Chondrocyte (in vitro differentiated cells): ENCODE measurements at regions not wholly inside any gene's neighbourhood (a gene's known extent, or its start where the extent isn't known, plus 50 kb on each side); places are given as distances from the start of the nearest gene placed in this dataset.

Experiments used
- DNase-seq: peaks from one replicate; pipeline ENCODE4 v3.0.0; 2021; ENCODE audit warnings: mixed read lengths, low spot score
- H3K27ac Mint-ChIP-seq: one replicate; pipeline ENCODE4 v1.8.0; 2021; ENCODE audit warnings: mild to moderate bottlenecking, moderate library complexity, mixed read lengths; ENCODE audit not compliant: unreplicated experiment
- H3K27me3 Mint-ChIP-seq: 2 replicates; pipeline ENCODE4 v1.8.0; 2021; ENCODE audit warnings: low read depth, mixed read lengths
- H3K36me3 Mint-ChIP-seq: 2 replicates; pipeline ENCODE4 v1.8.0; 2021; ENCODE audit warnings: low read depth, mixed read lengths
- H3K4me1 Mint-ChIP-seq: 2 replicates; pipeline ENCODE4 v1.8.0; 2021; ENCODE audit warnings: low read depth, mild to moderate bottlenecking, mixed read lengths
- H3K4me3 Mint-ChIP-seq: one replicate; pipeline ENCODE4 v1.8.0; 2021; ENCODE audit warnings: mild to moderate bottlenecking, moderate library complexity, mixed read lengths; ENCODE audit not compliant: unreplicated experiment
- H3K9me3 Mint-ChIP-seq: 2 replicates; pipeline ENCODE4 v1.8.0; 2021; ENCODE audit warnings: low read depth, mixed read lengths
- CTCF ChIP-seq: fragments of 200-600 bp; sonication (generic); IDR thresholded peaks from 2 replicates; pipeline ENCODE4 v1.5.0; 2021; ENCODE audit warnings: antibody characterized with exemption, mild to moderate bottlenecking, moderate library complexity

- Mint-ChIP-seq H3K27ac (peak overlapping the region; percentile 18), H3K4me3 (no peak overlapping the region), H3K36me3 (no peaks in the 10 kb centered on the region), H3K27me3 (no peaks in the 10 kb centered on the region), H3K4me1 (peaks cover 50% of the 10 kb centered on the region), H3K9me3 (no peaks in the 10 kb centered on the region)
- DNase-seq: no peak
- no peak for TF ChIP-seq CTCF
Observed at GRCh38 chr11:8839957-8840945, 70.7 kb upstream of the AKIP1 start.

- Mint-ChIP-seq H3K27ac (no peak overlapping the region), H3K27me3 (no peaks in the 10 kb centered on the region), H3K36me3 (no peaks in the 10 kb centered on the region), H3K4me3 (no peak overlapping the region), H3K4me1 (peaks cover 42% of the 10 kb centered on the region), H3K9me3 (no peaks in the 10 kb centered on the region)
- no peak for TF ChIP-seq CTCF
- DNase-seq: no peak
Observed at GRCh38 chr11:8841899-8842298, 69.1 kb upstream of the AKIP1 start.

- H3K4me1 Mint-ChIP-seq: peaks cover 51% of the 10 kb centered on the region
- no peak overlapping the region for H3K27ac Mint-ChIP-seq
- no peak for TF ChIP-seq CTCF
- DNase-seq: no peak
- H3K4me3 Mint-ChIP-seq: no peak overlapping the region
- H3K27me3 Mint-ChIP-seq: no peaks in the 10 kb centered on the region
- no peaks in the 10 kb centered on the region for H3K36me3 Mint-ChIP-seq
- H3K9me3 Mint-ChIP-seq: no peaks in the 10 kb centered on the region
Observed at GRCh38 chr11:8858808-8859207, 52.2 kb upstream of the AKIP1 start.
